Inflammatory macrophage treated with lipopolysaccharide for 1 hour (primary cell): ENCODE measurements at regions not wholly inside any gene's neighbourhood (a gene's known extent, or its start where the extent isn't known, plus 50 kb on each side); places are given as distances from the start of the nearest gene placed in this dataset.

Experiments
- DNase-seq, 2 donors: peaks; one replicate each; pipeline ENCODE4 v3.0.0-alpha.2; 2020 to 2022

DNA sequence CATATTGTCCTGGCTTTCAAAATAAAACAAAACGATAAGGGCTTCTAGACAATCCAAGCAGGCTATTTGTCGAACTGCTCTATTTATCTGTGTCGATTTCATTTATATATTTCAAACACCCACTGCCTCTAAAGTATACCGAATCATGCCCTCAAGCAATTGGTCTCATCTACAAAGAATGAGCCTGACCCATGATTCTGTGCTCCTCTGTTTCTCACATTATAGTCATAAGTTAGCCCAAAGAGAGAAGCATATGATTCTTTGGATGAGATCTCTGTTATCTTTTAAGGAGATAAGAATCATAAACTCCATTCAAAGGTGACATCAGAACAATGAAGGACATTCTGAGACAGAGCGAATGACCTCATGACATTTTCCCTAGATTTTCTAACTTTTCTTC lies 191.1 kb downstream of the MAP2K6 start:
- no peak for DNase-seq

GRCh38 chr17:69606142-69606800 lies 191.8 kb downstream of the MAP2K6 start:
- no peak for DNase-seq

DNA sequence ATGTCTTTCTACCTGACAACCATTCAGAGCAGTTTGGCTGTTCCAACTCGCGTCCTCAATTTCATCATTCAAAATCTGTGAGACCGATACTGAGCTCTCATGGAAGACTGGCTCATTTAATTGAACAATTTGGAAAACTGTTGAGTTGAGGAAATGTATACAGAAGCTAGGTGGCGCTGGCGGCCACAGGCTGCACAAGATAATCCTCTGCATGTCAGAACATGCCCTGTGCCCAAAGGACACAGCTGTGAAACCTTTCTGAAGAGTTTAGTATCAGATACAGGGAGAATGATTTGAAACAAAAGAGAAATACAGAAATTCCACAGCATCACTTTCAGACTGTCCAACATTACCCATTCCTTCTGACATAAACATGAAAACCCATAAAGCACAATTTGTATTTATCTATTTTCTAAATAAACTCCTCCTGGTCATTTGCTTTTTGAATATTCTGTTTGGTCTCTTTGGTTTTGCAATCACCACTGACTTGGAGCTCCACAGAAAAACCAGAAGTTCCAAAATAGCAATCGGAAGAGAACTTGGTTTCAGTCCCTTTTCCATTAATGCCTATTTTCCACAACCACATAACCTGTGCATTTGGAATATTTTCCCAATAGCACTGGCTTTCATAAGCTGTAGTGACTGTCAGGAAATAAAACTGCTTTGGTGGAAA lies 192.8 kb downstream of the MAP2K6 start:
- DNase-seq, result peak; percentile 42 to 49

DNA sequence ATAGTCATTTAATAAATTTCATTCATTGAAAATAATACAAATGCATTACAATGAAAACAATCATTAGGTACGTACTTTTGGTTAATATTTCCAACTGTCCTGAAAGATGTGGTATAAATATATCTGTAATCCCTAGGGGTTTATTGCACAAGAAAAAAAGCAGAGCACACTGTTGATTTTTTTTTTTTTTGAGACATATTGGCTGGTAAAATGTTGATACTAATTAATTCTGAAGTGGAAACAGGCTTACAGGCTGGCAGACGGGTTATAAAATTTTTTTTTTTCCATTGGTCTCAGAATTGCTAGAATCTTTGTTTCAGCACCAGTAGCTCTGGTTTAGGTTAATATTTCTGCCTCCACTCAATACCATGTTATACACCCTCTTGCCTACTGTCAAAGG lies 193.6 kb downstream of the MAP2K6 start:
- no peak for DNase-seq

DNA sequence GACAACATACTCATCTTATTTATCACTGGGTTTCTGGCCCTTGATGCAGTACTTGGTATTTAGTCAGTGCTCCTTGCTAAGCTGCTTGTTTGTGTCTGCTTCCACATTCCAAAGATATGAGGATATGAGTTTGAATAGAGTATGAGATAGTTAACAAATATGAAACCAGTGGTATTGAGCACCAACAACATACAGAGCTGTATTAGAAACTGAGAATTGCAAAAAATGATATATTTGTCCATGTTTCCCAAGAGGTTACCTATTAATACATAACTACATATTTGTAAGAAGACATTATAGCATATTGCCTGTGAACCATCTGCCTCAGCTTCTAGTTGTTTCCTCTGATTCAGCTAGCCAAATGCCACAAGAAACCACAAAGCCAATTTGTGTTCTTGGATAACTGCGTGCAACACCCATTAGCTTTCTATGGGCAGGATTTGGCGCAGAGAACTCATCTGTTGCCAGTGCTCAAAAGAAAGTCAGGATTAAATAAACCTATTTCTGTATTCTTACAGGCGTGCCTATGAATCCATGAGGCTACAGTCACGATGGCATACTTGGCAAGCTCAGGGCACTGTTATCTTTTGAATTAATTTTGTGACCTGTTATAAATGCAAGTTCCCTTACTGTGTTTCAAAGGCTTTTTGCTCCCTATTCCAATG lies 194.4 kb downstream of the MAP2K6 start:
- DNase-seq, result no peak

DNA sequence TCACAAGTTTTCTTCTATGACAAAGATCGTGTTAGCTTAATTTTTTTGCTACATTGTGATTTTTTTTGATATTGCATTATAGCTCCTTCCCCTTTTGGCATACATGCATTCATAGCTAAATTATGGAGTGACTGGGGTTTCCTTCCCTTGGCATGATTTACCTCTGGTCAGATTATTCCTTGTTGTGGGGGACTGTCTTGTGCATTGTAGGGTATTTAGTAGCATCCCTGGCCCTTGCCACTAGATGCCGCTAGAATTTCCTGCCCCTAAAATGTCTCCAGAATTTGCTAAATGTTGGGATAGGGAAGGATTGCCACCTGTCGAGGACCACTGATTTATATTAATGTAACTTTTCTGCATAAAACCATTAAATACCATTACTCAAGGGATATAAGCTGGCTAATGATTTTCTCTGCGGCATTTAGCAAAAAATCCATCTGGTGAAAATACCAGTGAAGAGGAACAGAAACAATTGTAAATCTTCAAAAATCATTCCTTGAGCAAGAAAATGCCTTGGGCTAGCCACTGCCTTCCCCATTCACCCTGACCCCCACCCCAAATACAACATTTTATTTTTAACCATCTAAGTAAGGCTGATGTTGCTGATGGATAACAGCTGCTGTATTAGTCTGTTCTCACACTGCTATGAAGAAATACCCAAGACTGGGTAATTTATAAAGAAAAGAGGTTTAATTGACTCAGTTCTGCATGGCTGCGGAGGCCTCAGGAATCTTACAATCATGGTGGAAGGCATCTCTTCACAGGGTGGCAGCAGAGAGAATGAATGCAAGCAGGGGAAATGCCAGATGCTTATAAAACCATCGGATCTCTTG lies 195.2 kb downstream of the MAP2K6 start:
- no peak for DNase-seq

- no peak for DNase-seq
Measured at GRCh38 chr17:69620363-69620762, 205.9 kb downstream of the MAP2K6 start.

DNA sequence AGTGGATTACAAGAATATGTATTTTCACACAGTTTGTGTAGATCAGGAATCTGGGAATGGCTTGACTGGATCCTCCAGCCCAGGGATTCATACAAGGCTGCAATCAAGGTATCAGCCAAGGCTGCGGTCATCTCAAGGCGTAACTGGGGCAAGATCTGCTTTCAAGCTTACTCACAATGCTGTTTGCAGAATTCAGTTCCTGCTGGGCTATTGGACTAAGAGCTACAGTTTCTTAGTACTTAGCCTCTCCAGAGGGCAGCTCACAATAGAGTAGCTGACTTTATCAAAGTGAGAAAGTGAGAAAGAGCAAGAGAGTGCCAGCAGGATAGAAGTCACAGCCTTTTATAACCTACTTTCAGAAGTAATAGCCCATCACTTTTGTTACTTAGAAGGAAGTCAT lies 211.0 kb downstream of the MAP2K6 start:
- DNase-seq, result no peak

GRCh38 chr17:69630056-69630635 lies 215.6 kb downstream of the MAP2K6 start:
- DNase-seq, result no peak

DNA sequence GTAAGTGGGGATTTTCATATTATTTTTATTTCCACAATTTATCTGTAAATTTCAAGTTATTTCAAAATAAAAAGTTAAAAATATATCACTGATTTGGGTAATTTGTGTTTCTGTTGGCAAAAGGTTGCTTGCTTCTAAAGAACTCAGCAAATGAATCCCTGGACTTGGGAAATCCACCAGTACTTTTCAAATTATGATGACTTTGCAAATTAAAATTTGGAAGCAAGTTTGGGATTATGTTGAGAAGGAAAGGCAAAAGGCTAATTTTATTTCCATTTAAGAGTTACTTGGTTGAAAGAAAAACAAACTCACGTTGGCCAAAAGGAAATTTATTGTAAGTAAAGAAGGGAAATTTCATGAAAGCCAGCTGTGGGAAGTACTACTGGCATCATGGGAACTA lies 220.3 kb downstream of the MAP2K6 start:
- DNase-seq, result no peak

DNA sequence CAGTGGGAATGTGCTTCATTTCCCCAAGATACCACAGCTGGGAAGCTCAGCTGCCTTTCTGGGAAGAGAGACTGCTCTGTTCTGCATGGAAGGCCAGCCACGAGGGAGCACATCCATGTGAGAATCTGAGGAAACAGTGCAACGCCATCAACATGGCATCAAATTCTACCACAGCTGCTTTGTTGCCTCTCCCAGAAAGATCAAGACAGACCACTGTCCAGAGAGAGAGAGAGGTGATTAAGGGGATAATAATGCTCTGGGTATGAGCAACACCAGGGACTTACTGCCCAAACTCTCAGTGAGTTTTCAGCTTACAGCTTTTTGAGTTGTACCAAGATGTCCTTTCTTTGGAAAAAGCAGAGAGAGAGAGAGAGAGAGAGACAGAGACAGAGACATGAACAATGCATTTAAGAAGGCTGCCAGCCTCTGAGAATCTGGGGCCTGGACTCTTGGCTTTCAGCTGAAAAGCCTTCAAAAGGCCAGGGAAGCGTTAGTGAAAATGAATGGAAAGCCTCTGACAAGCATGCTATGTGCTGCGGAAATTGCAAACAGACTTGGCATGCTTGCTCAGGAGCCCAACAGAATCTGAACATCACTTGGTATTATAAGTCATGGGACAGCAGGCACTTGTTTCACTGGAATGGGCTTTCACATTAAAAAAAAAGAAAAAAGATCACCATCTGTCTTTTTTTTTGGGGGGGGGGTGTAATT lies 223.1 kb downstream of the MAP2K6 start:
- no peak for DNase-seq

DNA sequence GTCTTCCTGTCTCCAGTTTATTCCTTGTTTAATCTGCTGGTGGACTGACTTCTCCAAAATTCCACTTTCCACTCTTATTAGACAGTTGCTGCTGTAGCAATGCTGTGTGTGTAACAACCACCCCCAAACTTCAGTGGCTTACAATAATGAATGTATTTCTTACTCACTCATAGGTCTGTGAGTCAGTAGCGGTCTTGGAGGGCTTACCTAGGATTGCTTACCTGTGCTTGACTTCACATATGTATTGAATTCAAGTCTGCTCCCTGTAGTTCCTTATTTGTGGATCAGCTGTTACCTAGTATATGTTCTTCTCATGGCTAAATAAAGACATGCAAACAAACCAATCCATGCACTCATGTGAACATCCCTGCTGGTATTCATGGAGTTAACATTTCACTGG lies 224.6 kb downstream of the MAP2K6 start:
- no peak for DNase-seq

- no peak for DNase-seq
Measured at GRCh38 chr17:69640073-69640472, 225.6 kb downstream of the MAP2K6 start.

- no peak for DNase-seq
Measured at GRCh38 chr17:69643686-69644085, 229.2 kb downstream of the MAP2K6 start.

- DNase-seq, result no peak
Measured at GRCh38 chr17:69646729-69647128, 232.2 kb downstream of the MAP2K6 start.

DNA sequence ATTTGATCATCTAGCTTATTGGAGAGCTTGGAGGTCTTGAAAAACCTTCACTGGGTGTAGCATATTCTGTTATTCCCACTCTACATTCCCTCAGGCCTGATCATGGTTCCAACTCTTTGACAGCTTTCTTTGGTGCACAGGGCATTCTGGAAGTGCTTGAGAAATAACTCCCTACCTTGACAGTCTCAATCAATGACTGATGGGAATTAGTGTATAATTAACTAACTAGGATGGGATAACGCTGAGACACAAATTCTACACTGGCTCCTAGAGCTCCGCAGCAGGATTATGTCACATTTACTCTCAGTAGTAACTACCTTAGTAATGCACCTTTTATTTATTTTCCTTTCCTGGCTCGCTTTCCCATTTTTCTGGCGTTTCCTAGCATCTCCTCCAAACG lies 236.4 kb downstream of the MAP2K6 start:
- no peak for DNase-seq

DNA sequence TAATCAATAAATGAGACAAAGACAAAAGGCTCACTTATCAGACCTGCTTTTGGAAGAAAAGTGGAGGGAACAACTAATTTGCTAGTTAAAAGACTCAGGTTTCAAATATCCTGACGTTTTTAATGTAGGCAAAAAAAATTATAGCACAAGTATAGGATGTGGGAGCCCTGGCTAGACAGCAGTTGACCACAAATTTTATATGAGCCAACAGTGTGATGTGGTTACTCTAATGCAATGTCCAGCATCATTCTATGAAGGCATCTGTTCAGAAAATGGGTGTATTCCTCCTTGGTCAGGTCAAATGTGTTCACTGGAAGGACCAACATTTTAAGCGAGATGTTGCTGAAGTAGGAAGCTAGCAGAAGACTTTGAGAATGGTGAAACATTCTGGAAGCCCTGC lies 237.4 kb downstream of the MAP2K6 start:
- no peak for DNase-seq

GRCh38 chr17:69654981-69655855 lies 240.7 kb downstream of the MAP2K6 start:
- no peak for DNase-seq

GRCh38 chr17:69655902-69656301 lies 241.4 kb downstream of the MAP2K6 start:
- DNase-seq, result no peak

DNA sequence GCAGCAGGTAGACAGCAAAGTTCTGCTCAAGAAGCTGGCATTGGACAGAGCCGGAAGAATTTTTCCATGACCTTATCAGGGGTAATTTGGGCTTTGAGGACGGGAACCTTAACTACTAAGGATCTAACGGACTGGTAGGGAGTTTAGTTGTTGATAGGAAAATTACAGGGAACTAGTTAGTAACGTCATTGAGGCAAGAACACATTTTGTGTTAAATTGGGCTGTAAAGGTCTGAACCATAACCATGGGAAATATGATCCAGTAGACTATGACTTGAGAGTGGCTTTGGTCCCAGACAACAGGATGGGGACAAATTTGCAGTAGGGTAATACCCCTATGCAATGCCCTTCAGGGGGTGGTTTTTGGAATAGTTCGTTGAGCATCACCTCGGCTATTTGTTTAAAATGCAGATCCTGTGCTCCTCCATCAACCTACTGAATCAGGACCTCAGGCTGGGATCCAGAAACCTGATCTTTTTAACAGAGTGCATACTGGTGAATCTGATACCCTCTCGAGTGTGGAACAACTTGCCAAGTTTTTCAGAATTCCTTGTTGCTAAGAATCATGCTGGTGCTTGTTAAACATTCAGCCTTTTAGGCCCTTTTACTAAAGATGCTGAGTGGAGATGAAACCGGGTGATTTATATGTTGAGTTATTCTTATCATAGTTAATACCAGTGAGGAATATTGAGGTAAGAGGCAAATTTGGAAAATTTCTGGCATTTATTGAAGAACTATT lies 255.1 kb downstream of the MAP2K6 start:
- no peak for DNase-seq

- no peak for DNase-seq
Measured at GRCh38 chr17:69672924-69673323, 258.4 kb downstream of the MAP2K6 start.
